HL-60/S4 treated with phorbol 12-myristate 13-acetate at 8.2 ng/mL for 4 days and 3 days (cell line): ENCODE measurements at regions not wholly inside any gene's neighbourhood (a gene's known extent, or its start where the extent isn't known, plus 50 kb on each side); places are given as distances from the start of the nearest gene placed in this dataset.

Source experiments
- in situ Hi-C: fragments of 300-500 bp; cut with MboI; formaldehyde crosslinking; loops from 2 replicates; pipeline ENCODE4 v1.15.0; 2022; ENCODE audit warnings: low sequenced_read_pairs

DNA sequence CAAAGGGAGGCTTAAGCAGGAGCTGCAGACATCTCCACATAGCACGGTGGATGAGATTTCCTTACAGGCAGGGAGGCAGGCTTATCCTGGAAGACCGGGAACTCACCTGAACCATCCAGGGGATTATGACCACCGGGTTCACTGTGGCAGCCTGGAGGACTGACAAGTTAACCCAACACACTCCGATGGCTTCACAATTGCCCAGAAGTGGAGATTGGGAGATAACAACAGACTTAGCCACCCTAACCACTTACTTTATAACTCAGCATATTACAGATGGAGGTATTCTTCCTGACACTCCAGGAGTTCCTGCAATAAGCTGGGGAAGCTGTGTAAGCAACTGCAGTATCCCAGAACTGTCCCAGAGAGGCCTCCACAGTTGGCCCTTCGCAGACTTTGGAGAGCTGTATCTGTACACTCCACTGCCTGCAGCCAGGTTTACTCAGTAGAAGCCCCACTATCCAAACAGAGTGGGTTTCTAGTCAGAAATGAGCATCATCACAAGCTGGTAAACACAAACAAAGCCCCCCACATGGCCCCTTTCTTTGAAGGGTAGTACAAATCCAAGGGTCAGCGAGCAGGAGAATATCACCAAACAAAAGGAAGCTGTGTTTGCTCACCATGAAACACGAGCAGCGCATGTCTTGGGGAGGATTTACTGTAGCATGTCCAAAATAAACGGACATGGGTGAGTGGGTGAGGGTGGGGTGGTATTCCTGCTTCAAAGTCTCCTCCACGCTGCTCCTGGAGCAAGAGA, 462.2 kb downstream of the RASEF start:
- in situ Hi-C loops, result no loop called here

DNA sequence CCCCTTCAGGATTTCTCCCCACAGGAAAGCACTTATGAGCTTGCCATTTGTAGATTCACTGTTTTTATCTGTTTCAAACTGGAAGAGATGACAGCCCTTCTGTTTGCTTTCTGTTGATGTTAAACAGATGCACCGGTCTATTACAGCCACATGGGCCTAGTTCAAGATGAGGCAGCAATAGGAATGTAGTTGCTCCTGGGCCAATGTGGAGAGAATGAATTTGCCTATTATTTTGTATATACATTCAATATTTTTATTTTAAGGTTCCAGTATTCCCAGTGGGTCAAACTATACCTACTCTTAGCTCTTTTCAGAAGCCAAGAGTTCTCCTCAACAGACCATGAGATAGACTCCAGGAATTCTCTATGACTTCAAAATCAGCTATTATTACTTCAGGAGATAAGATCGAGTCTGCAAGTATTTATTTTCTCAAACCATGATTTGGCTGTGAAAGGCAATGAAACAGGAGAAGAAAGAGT, 461.6 kb downstream of the RASEF start:
- in situ Hi-C loops, result no loop called here

- in situ Hi-C loops, result no loop called here
Measured at GRCh38 chr9:82604947-82605656, 457.8 kb downstream of the RASEF start.

DNA sequence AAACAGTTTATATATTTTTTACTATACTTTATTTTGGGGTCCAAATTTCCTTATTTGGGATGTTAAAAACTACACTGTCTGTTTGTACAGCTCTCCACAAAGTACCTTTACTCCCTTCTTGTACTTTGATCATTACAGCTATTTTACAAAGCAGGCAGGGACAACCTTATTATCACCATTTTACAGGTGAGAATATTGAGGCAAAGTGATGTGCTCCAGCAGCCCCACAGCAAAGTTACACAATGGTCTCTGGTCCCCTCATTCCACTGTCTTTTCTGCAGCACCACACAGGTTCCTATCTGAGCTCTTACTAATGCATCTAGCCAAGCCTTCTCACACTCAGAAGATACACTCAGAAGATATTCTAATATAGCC, 457.3 kb downstream of the RASEF start:
- in situ Hi-C loops, result no loop called here

GRCh38 chr9:82606071-82606470, 456.9 kb downstream of the RASEF start:
- in situ Hi-C loops, result no loop called here

- in situ Hi-C loops, result no loop called here
Measured at GRCh38 chr9:82606492-82607382, 456.2 kb downstream of the RASEF start.

DNA sequence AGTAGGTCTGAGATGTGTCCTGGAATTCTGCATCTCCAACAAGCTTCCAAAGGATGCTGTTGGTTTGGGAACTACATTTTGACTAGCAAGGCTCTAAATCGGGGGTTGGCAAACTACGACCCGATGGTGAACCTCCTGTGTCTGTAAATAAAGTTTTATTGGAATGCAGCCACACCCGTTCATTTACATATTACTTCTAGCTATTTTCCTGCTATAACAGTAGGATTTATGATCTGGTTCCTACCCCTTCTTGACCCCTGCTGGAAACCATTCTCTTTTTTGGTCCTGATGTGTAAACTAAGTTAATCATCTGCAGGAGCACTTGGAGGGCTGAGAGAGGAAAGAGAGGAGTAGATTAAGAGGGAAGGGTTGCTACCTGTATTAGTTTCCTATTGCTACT, 454.5 kb downstream of the RASEF start:
- in situ Hi-C loops, result no loop called here

GRCh38 chr9:82612942-82613341, 450.0 kb downstream of the RASEF start:
- in situ Hi-C loops, result no loop called here

DNA sequence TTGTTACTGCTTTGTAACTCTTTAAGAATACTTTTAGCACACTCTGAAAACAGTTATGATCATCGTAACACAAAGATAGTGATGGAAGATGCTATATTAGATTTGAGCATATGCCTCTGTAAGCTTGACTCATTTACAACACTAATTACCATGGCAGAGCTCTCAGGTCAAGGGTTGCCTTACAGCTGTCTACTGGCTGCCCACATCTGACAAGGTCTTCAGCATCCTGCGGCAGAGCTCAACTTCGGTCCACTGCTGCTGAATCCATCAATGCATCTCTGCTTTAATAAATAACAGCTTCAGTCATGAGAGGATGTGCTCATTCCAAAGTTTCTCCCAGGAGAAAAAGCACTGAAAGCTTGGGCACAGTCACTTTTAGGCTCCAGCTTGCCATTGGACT, 449.4 kb downstream of the RASEF start:
- in situ Hi-C loops, result no loop called here

DNA sequence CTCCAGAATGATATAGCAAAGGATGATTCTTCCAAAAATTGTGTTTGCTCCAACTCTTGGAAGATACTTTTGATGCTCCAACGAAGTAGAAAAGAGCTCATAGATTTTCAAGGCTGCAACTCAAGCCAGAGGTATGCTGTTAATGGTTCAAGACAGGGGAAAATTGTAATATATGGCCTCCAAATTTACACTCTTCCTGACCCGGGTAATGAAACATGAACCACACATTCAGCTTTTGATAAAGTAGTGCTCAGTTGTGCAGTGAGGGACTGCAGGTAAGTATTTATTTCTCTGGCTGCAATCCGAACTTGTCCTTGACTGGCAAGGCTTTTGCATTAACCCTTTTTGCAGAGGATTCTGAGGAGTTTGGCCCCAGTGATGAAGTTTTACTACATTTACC, 446.4 kb downstream of the RASEF start:
- in situ Hi-C loops, result no loop called here

- in situ Hi-C loops, result no loop called here
Measured at GRCh38 chr9:82621447-82621846, 441.5 kb downstream of the RASEF start.

GRCh38 chr9:82637368-82637767, 425.6 kb downstream of the RASEF start:
- in situ Hi-C loops, result no loop called here

GRCh38 chr9:82645600-82645999, 417.3 kb downstream of the RASEF start:
- in situ Hi-C loops, result no loop called here

- in situ Hi-C loops, result no loop called here
Measured at GRCh38 chr9:82650368-82650767, 412.6 kb downstream of the RASEF start.

- in situ Hi-C loops, result no loop called here
Measured at GRCh38 chr9:82651474-82651873, 411.5 kb downstream of the RASEF start.

- in situ Hi-C loops, result no loop called here
Measured at GRCh38 chr9:82665324-82665723, 397.6 kb downstream of the RASEF start.

- in situ Hi-C loops, result no loop called here
Measured at GRCh38 chr9:82668689-82669199, 394.2 kb downstream of the RASEF start.

- in situ Hi-C loops, result no loop called here
Measured at GRCh38 chr9:82670000-82670399, 392.9 kb downstream of the RASEF start.

DNA sequence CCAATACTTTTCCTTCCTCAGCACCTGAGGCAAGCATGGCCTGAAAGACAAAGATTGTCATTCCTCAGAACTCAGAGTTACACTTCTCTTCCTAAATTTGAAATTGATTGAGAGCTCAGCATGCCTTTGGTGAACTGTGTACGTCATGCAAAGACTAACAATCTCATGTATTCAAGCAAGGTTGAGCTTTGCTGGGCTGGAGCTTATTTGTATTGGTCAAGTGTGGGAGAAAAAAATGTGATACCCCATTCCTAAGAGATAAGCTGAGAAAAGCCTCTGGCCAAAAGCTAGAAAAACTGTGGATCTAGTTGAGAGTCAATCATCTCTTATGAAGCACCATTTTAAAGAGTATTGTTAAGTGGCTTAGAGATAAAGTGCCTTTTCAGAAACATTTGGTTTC, 392.2 kb downstream of the RASEF start:
- in situ Hi-C loops, result no loop called here

DNA sequence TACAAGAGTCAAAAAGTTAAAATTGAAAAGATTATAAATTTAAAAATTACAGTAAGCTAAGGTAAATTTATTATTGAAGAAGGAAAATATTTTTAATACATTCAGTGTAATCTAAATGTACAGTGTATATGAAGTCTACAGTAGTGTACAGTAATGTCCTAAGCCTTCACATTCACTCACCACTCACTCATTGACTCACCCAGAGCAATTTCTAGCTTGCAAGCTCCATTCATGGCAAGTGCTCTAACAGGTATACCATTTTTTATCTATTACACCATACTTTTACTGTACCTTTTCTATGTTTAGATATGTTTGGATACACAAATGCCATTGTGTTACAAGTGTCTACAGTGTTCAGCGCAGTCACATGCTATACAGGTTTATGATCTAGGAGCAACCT, 389.7 kb downstream of the RASEF start:
- in situ Hi-C loops, result no loop called here

GRCh38 chr9:82673919-82674318, 389.0 kb downstream of the RASEF start:
- in situ Hi-C loops, result no loop called here
